ENCODE measurements at regions not wholly inside any gene's neighbourhood (a gene's known extent, or its start where the extent isn't known, plus 50 kb on each side); places are given as distances from the start of the nearest gene placed in this dataset.
"Not testable (repeated sequence)": the region's sequence is repeated elsewhere in the genome, so short reads cannot be mapped to it uniquely, and the experiment has no call there.

GRCh38 chr2:111313711-111314110 is 193.0 kb downstream of the BCL2L11 start:
- TF ChIP-seq CTCF (IDR thresholded peaks at IDR 0.05); ZFX (IDR thresholded peaks at IDR 0.05; ENCODE audit: borderline replicate concordance): not testable (repeated sequence)

Data from 22Rv1 (cell line).